GM23338 (cell line): ENCODE measurements at regions not wholly inside any gene's neighbourhood (a gene's known extent, or its start where the extent isn't known, plus 50 kb on each side); places are given as distances from the start of the nearest gene placed in this dataset.

ENCODE experiments used
- ATAC-seq: fragments of 200-7000 bp; cut with Tn5 transposase; 3 replicates; pipeline ENCODE4 v1.9.1; 2020
- DNase-seq: peaks from one replicate; pipeline ENCODE4 v3.0.0-alpha.2; 2015; ENCODE audit warnings: low spot score
- H2AFZ ChIP-seq: fragments of 200-600 bp; sonication (generic); 2 replicates; pipeline ENCODE4 v1.8.0; 2016; ENCODE audit warnings: antibody characterized with exemption, mild to moderate bottlenecking, moderate library complexity
- H3F3A ChIP-seq: fragments of 200-600 bp; sonication (generic); replicated peaks from 2 replicates; pipeline ENCODE4 v1.8.0; 2017; ENCODE audit warnings: antibody characterized with exemption, mixed run types, low read depth
- H3K27ac ChIP-seq: fragments of 200-600 bp; sonication (generic); 2 replicates; pipeline ENCODE4 v1.6.1; 2016; ENCODE audit warnings: low read depth
- H3K27me3 ChIP-seq: fragments of 200-600 bp; sonication (generic); 2 replicates; pipeline ENCODE4 v1.8.0; 2016; ENCODE audit warnings: mild to moderate bottlenecking, mixed run types, moderate library complexity; ENCODE audit not compliant: insufficient read depth
- H3K36me3 ChIP-seq: fragments of 200-600 bp; sonication (generic); 2 replicates; pipeline ENCODE4 v1.8.0; 2016; ENCODE audit warnings: mild to moderate bottlenecking; ENCODE audit not compliant: insufficient read depth
- H3K4me1 ChIP-seq: fragments of 200-600 bp; sonication (generic); 2 replicates; pipeline ENCODE4 v1.8.0; 2016; ENCODE audit warnings: mild to moderate bottlenecking, moderate library complexity; ENCODE audit not compliant: insufficient read depth
- H3K4me2 ChIP-seq: fragments of 200-600 bp; sonication (generic); 2 replicates; pipeline ENCODE4 v1.7.1; 2017; ENCODE audit warnings: mixed run types
- H3K4me3 ChIP-seq: fragments of 200-600 bp; sonication (generic); 2 replicates; pipeline ENCODE4 v1.6.1; 2016; ENCODE audit warnings: mixed run types
- H3K79me2 ChIP-seq: fragments of 200-600 bp; sonication (generic); replicated peaks from 2 replicates; pipeline ENCODE4 v1.8.0; 2017; ENCODE audit warnings: mild to moderate bottlenecking; ENCODE audit not compliant: insufficient read depth
- H3K9me2 ChIP-seq: fragments of 200-600 bp; sonication (generic); 2 replicates; pipeline ENCODE4 v1.8.0; 2017; ENCODE audit not compliant: insufficient read depth
- H4K20me1 ChIP-seq: fragments of 200-600 bp; sonication (generic); replicated peaks from 2 replicates; pipeline ENCODE4 v1.8.0; 2017; ENCODE audit warnings: mild to moderate bottlenecking; ENCODE audit not compliant: insufficient read depth
- H3K27ac Mint-ChIP-seq: 2 replicates; pipeline ENCODE4 v1.8.0; 2020; ENCODE audit warnings: inconsistent platforms, mild to moderate bottlenecking, moderate library complexity, mixed read lengths
- H3K27me3 Mint-ChIP-seq: 3 replicates; pipeline ENCODE4 v1.8.0; 2022; ENCODE audit warnings: low read depth, mild to moderate bottlenecking, moderate library complexity, mixed read lengths, inconsistent platforms; ENCODE audit not compliant: insufficient read depth, poor library complexity
- H3K36me3 Mint-ChIP-seq: 3 replicates; pipeline ENCODE4 v1.8.0; 2021; ENCODE audit warnings: low read depth, mild to moderate bottlenecking, inconsistent platforms, moderate library complexity, mixed read lengths
- H3K4me1 Mint-ChIP-seq: 3 replicates; pipeline ENCODE4 v1.8.0; 2020; ENCODE audit warnings: mild to moderate bottlenecking, inconsistent platforms, mixed read lengths
- H3K4me3 Mint-ChIP-seq: 3 replicates; pipeline ENCODE4 v1.8.0; 2021; ENCODE audit warnings: moderate library complexity, mild to moderate bottlenecking, inconsistent platforms, mixed read lengths
- H3K9me3 Mint-ChIP-seq: 3 replicates; pipeline ENCODE4 v1.8.0; 2020; ENCODE audit warnings: moderate library complexity, mild to moderate bottlenecking, inconsistent platforms, mixed read lengths
- CREB1 ChIP-seq: fragments of 250-450 bp; sonication (Bioruptor Pico); IDR thresholded peaks from 2 replicates; pipeline ENCODE4 v1.5.0; 2020; ENCODE audit warnings: low read depth, mild to moderate bottlenecking, moderate library complexity
- CTCF ChIP-seq, 2 experiments: fragments of 200-600 bp in 1 of 2; sonication (generic) in 1 of 2; conservative IDR thresholded peaks; 2 replicates each; pipeline versions ENCODE4 v1.5.1 to v1.6.1; 2016 to 2017; ENCODE audit warnings: antibody characterized with exemption in 2 of 2, low read depth in 2 of 2, mild to moderate bottlenecking in 2 of 2, moderate library complexity in 1 of 2
- ETS1 ChIP-seq: IDR thresholded peaks from 2 replicates; pipeline ENCODE4 v1.6.1; 2016; ENCODE audit warnings: antibody characterized with exemption
- EZH2 ChIP-seq: fragments of 200-600 bp; sonication (generic); IDR thresholded peaks from one replicate; pipeline ENCODE4 v1.8.0; 2017; ENCODE audit warnings: antibody characterized with exemption, mild to moderate bottlenecking, low read depth; ENCODE audit not compliant: unreplicated experiment
- EZH2phosphoT487 ChIP-seq: fragments of 200-600 bp; sonication (generic); IDR thresholded peaks from one replicate; pipeline ENCODE4 v1.8.1; 2018; ENCODE audit warnings: antibody characterized with exemption; ENCODE audit not compliant: unreplicated experiment
- JUNB ChIP-seq: IDR thresholded peaks from one replicate; pipeline ENCODE4 v1.6.1; 2016; ENCODE audit warnings: antibody characterized with exemption; ENCODE audit not compliant: unreplicated experiment
- NANOG ChIP-seq: IDR thresholded peaks from 2 replicates; pipeline ENCODE4 v1.6.1; 2016; ENCODE audit warnings: antibody characterized with exemption, borderline replicate concordance
- POLR2AphosphoS5 ChIP-seq: IDR thresholded peaks from 2 replicates; pipeline ENCODE4 v1.6.1; 2016; ENCODE audit warnings: antibody characterized with exemption, low read depth
- REST ChIP-seq: IDR thresholded peaks from one replicate; pipeline ENCODE4 v1.6.1; 2018; ENCODE audit warnings: antibody characterized with exemption; ENCODE audit not compliant: unreplicated experiment
- STAT1 ChIP-seq: IDR thresholded peaks from one replicate; pipeline ENCODE4 v1.6.1; 2016; ENCODE audit warnings: antibody characterized with exemption; ENCODE audit not compliant: unreplicated experiment
- ZNF114 ChIP-seq: fragments of 250-450 bp; sonication (Bioruptor Pico); IDR thresholded peaks from 2 replicates; pipeline ENCODE4 v1.5.0; 2020; ENCODE audit warnings: mild to moderate bottlenecking, moderate library complexity
- ZNF331 ChIP-seq: fragments of 250-450 bp; sonication (Bioruptor Pico); IDR thresholded peaks from 2 replicates; pipeline ENCODE4 v1.5.0; 2020; ENCODE audit warnings: low read depth, mild to moderate bottlenecking, moderate library complexity
- ZNF462 ChIP-seq: fragments of 250-450 bp; sonication (Bioruptor Pico); IDR thresholded peaks from 2 replicates; pipeline ENCODE4 v1.5.0; 2020; ENCODE audit warnings: mild to moderate bottlenecking, moderate library complexity

DNA sequence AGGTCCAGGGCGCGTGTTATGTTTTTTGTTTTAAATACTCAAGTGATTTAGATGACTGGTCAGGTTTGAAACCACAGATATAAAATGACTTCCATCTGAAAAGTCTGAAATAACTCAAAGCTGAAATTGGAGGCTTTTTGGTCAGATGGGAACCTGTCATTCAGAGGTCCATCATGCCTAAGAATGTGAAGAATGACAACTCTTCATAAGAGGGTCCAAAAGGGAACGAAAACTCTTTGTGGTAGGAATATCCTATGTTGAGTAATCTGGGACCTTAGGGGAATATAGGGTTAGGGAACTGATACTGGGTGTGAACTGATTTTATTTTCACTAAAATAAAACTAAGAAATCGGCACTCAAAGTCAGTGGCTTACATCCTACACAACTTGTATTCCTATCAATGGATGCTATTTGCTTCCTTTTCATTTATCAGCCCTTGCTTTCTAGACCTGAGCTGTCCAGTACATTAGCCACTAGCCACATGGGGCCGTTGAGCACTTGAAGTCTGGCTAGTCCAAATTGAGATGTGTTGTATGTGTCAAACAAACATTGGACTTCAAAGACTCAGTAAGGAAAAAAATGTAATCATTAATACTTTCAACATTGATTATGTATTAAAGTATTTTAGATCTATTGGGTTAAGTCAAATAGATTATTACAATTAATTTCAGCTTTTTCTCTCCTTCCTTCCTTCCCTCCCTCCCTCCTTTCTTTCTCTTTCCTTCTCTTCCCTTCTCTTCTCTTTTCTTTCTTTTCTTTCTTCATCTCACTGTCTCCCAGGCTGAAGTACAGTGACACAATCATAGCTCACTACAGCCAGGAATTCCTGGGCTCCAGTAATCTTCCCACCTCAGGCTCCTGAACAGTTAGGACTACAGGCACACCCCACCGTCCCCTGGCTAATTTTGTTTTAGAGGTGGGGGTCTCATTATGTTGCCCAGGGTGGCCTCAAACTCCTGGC lies 56.5 kb upstream of the KDM7A start:
- no peak overlapping the region for H3K4me3 ChIP-seq
- H3K79me2 ChIP-seq, result no peaks in the 10 kb centered on the region
- H2AFZ ChIP-seq, result no peak overlapping the region
- no peak overlapping the region for H3K4me2 ChIP-seq
- no peak overlapping the region for H3K27ac ChIP-seq
- no peak for TF ChIP-seq JUNB
- TF ChIP-seq EZH2, result no peak
- TF ChIP-seq NANOG, result no peak
- no peak for TF ChIP-seq ZNF462 (CRISPR knock-in tag)
- no peak for TF ChIP-seq ETS1
- no peak for TF ChIP-seq CREB1
- no peak for TF ChIP-seq EZH2phosphoT487
- TF ChIP-seq REST, result no peak
- no peak for TF ChIP-seq POLR2AphosphoS5
- TF ChIP-seq ZNF114 (CRISPR knock-in tag), result no peak
- TF ChIP-seq STAT1, result no peak
- no peak for TF ChIP-seq ZNF331 (CRISPR knock-in tag)
- no peak for TF ChIP-seq CTCF (conservative IDR thresholded peaks at IDR 0.05; ENCODE audit: low read depth in 2 of 2)
- H3K4me1 Mint-ChIP-seq, result peaks cover 14% of the 10 kb centered on the region
- H3K27me3 ChIP-seq, result peaks cover 14% of the 10 kb centered on the region
- no peaks in the 10 kb centered on the region for H3F3A ChIP-seq
- no peaks in the 10 kb centered on the region for H3K9me3 Mint-ChIP-seq
- ATAC-seq (no peak), DNase-seq (no peak)
- H3K27ac Mint-ChIP-seq, result no peak overlapping the region
- peaks cover 12% of the 10 kb centered on the region for H3K27me3 Mint-ChIP-seq
- no peaks in the 10 kb centered on the region for H3K36me3 Mint-ChIP-seq
- H3K36me3 ChIP-seq, result no peaks in the 10 kb centered on the region
- H3K9me2 ChIP-seq, result no peaks in the 10 kb centered on the region
- H3K4me1 ChIP-seq, result peaks cover 13% of the 10 kb centered on the region
- no peak overlapping the region for H3K4me3 Mint-ChIP-seq
- H4K20me1 ChIP-seq, result no peaks in the 10 kb centered on the region
